ENCODE measurements at regions not wholly inside any gene's neighbourhood (a gene's known extent, or its start where the extent isn't known, plus 50 kb on each side); places are given as distances from the start of the nearest gene placed in this dataset.

DNA sequence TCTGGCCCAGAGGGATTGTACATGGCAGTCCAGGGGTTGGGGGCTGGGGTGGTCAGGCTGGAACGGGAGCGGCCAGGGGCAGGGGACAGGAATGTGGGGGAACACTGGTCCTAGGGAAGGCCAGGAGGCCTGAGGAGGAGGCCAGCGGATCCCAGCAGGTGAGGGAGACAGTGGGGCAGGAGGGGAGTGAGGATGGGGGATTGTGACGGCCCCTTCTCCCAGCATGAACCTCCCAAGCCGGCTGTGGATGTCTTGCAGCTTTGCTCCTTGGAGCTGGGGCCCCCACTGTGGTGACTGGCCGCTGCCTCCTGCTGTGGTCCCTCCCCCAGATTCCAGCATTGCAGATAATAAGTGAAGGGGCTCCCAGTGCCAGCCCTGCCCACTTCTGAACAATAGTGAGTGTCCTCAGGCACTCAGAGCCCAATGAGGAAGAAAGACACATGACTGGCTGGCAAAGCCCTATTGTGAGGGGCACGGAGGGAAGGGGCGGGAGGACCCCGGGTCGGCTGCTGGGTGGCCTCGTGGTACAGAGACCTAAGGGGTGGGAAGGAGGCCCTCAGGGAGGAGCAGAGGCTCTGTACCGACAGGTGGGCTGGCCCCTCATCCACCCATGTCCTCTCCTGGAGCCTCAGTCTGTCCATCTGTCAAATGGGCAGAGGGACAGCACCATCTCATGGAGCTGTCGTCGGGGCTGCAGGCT lies 215.0 kb downstream of the KIF26A start (continued):
- no peak for TF ChIP-seq THAP7 (CRISPR knock-in tag; IDR thresholded peaks at IDR 0.05)
- TF ChIP-seq CXXC5 (CRISPR knock-in tag; IDR thresholded peaks at IDR 0.05), result no peak
- no peak for TF ChIP-seq HLTF (IDR thresholded peaks at IDR 0.05)
- TF ChIP-seq, protein P1, sequence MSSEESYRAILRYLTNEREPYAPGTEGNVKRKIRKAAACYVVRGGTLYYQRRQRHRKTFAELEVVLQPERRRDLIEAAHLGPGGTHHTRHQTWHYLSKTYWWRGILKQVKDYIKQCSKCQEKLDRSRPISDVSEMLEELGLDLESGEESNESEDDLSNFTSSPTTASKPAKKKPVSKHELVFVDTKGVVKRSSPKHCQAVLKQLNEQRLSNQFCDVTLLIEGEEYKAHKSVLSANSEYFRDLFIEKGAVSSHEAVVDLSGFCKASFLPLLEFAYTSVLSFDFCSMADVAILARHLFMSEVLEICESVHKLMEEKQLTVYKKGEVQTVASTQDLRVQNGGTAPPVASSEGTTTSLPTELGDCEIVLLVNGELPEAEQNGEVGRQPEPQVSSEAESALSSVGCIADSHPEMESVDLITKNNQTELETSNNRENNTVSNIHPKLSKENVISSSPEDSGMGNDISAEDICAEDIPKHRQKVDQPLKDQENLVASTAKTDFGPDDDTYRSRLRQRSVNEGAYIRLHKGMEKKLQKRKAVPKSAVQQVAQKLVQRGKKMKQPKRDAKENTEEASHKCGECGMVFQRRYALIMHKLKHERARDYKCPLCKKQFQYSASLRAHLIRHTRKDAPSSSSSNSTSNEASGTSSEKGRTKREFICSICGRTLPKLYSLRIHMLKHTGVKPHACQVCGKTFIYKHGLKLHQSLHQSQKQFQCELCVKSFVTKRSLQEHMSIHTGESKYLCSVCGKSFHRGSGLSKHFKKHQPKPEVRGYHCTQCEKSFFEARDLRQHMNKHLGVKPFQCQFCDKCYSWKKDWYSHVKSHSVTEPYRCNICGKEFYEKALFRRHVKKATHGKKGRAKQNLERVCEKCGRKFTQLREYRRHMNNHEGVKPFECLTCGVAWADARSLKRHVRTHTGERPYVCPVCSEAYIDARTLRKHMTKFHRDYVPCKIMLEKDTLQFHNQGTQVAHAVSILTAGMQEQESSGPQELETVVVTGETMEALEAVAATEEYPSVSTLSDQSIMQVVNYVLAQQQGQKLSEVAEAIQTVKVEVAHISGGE (CRISPR knock-in tag; IDR thresholded peaks at IDR 0.05), result no peak
- TF ChIP-seq PURB (CRISPR knock-in tag; IDR thresholded peaks at IDR 0.05; ENCODE audit: low read depth), result no peak
- TF ChIP-seq, protein P2, sequence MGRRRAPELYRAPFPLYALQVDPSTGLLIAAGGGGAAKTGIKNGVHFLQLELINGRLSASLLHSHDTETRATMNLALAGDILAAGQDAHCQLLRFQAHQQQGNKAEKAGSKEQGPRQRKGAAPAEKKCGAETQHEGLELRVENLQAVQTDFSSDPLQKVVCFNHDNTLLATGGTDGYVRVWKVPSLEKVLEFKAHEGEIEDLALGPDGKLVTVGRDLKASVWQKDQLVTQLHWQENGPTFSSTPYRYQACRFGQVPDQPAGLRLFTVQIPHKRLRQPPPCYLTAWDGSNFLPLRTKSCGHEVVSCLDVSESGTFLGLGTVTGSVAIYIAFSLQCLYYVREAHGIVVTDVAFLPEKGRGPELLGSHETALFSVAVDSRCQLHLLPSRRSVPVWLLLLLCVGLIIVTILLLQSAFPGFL (CRISPR knock-in tag; IDR thresholded peaks at IDR 0.05), result no peak
- no peak for TF ChIP-seq POU5F1 (IDR thresholded peaks at IDR 0.05; ENCODE audit: borderline replicate concordance, low read depth, low read length, partially characterized antibody)
- TF ChIP-seq E2F8 (IDR thresholded peaks at IDR 0.05; ENCODE audit: low read depth, partially characterized antibody), result no peak
- no peak for TF ChIP-seq CREBBP (IDR thresholded peaks at IDR 0.05; ENCODE audit: low read depth, low read length)
- TF ChIP-seq NBN (IDR thresholded peaks at IDR 0.05; ENCODE audit: low read depth), result no peak

Measured in K562 (cell line).